SK-N-SH (cell line): ENCODE measurements at regions not wholly inside any gene's neighbourhood (a gene's known extent, or its start where the extent isn't known, plus 50 kb on each side); places are given as distances from the start of the nearest gene placed in this dataset.

Experiments used
- CHD2 ChIP-seq: fragments of 150-350 bp; IDR thresholded peaks from 2 replicates; pipeline ENCODE4 v1.6.1; 2018; ENCODE audit warnings: low read length; ENCODE audit not compliant: partially characterized antibody
- FOXJ3 ChIP-seq: sonication (generic); formaldehyde crosslinking; IDR thresholded peaks from 2 replicates; pipeline ENCODE4 v1.5.1; 2020; ENCODE audit warnings: mild to moderate bottlenecking, missing genetic modification reagents
- POLR2AphosphoS5 ChIP-seq: IDR thresholded peaks from 2 replicates; pipeline ENCODE4 v1.6.1; 2012; ENCODE audit warnings: low read depth, low read length
- TAF1 ChIP-seq: IDR thresholded peaks from 2 replicates; pipeline ENCODE4 v1.6.1; 2012; ENCODE audit warnings: low read depth, mild to moderate bottlenecking, low read length, moderate library complexity, borderline replicate concordance
- TCF12 ChIP-seq: IDR thresholded peaks from 2 replicates; pipeline ENCODE4 v1.4.0; 2012
- TF ChIP-seq, protein P1 (sequence below): fragments of 200-600 bp; sonication (generic); IDR thresholded peaks from 2 replicates; pipeline ENCODE4 v1.6.1; 2017; ENCODE audit warnings: antibody characterized with exemption, mild to moderate bottlenecking, moderate library complexity
- TF ChIP-seq, protein P2 (sequence below): IDR thresholded peaks from 2 replicates; pipeline ENCODE4 v1.6.1; 2012; ENCODE audit warnings: mild to moderate bottlenecking, low read depth, low read length, moderate library complexity

DNA sequence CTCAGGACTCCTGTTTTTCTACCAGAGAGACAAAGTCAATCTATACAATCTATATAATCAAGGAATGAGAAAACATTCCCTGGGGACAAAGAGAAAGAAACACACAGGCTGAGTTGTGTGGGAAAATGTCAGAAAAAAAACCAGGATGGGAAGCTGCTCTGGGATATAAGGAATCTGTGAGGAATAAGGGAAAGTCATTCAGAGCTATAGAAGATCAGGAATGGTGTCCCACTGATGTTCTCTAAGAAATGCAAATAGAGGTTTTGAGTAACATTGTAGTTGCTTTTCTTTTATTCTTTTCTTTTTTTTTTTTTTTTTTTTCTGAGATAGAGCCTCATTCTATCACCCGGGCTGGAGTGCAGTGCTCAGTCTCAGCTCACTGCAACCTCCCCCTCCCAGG lies 605.9 kb upstream of the KLF4 start:
- TF ChIP-seq TAF1 = no peak
- TF ChIP-seq, protein P1, sequence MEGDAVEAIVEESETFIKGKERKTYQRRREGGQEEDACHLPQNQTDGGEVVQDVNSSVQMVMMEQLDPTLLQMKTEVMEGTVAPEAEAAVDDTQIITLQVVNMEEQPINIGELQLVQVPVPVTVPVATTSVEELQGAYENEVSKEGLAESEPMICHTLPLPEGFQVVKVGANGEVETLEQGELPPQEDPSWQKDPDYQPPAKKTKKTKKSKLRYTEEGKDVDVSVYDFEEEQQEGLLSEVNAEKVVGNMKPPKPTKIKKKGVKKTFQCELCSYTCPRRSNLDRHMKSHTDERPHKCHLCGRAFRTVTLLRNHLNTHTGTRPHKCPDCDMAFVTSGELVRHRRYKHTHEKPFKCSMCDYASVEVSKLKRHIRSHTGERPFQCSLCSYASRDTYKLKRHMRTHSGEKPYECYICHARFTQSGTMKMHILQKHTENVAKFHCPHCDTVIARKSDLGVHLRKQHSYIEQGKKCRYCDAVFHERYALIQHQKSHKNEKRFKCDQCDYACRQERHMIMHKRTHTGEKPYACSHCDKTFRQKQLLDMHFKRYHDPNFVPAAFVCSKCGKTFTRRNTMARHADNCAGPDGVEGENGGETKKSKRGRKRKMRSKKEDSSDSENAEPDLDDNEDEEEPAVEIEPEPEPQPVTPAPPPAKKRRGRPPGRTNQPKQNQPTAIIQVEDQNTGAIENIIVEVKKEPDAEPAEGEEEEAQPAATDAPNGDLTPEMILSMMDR = no peak
- TF ChIP-seq POLR2AphosphoS5 = no peak
- TF ChIP-seq, protein P2, sequence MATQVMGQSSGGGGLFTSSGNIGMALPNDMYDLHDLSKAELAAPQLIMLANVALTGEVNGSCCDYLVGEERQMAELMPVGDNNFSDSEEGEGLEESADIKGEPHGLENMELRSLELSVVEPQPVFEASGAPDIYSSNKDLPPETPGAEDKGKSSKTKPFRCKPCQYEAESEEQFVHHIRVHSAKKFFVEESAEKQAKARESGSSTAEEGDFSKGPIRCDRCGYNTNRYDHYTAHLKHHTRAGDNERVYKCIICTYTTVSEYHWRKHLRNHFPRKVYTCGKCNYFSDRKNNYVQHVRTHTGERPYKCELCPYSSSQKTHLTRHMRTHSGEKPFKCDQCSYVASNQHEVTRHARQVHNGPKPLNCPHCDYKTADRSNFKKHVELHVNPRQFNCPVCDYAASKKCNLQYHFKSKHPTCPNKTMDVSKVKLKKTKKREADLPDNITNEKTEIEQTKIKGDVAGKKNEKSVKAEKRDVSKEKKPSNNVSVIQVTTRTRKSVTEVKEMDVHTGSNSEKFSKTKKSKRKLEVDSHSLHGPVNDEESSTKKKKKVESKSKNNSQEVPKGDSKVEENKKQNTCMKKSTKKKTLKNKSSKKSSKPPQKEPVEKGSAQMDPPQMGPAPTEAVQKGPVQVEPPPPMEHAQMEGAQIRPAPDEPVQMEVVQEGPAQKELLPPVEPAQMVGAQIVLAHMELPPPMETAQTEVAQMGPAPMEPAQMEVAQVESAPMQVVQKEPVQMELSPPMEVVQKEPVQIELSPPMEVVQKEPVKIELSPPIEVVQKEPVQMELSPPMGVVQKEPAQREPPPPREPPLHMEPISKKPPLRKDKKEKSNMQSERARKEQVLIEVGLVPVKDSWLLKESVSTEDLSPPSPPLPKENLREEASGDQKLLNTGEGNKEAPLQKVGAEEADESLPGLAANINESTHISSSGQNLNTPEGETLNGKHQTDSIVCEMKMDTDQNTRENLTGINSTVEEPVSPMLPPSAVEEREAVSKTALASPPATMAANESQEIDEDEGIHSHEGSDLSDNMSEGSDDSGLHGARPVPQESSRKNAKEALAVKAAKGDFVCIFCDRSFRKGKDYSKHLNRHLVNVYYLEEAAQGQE = no peak
- TF ChIP-seq CHD2 = no peak
- no peak for TF ChIP-seq FOXJ3 (CRISPR knock-in tag)
- TF ChIP-seq TCF12 = no peak
